GM13976 (cell line): ENCODE measurements at regions not wholly inside any gene's neighbourhood (a gene's known extent, or its start where the extent isn't known, plus 50 kb on each side); places are given as distances from the start of the nearest gene placed in this dataset.

ENCODE experiments used
- DNase-seq: peaks from one replicate; pipeline ENCODE4 v3.0.0; 2012; ENCODE audit warnings: low spot score
- in situ Hi-C: fragments of 300-500 bp; cut with MboI; formaldehyde crosslinking; loops from one replicate; pipeline ENCODE4 v1.12.0; 2022; ENCODE audit warnings: low sequenced_read_pairs, mixed read lengths, inconsistent platforms; ENCODE audit not compliant: unreplicated experiment
- TF ChIP-seq, protein P1 (sequence below): IDR thresholded peaks from 2 replicates; pipeline ENCODE4 v1.5.1; 2012; ENCODE audit warnings: borderline replicate concordance, mild to moderate bottlenecking; ENCODE audit not compliant: insufficient read depth; ENCODE audit errors: extremely low read depth, missing control alignments, control extremely low read depth

DNA sequence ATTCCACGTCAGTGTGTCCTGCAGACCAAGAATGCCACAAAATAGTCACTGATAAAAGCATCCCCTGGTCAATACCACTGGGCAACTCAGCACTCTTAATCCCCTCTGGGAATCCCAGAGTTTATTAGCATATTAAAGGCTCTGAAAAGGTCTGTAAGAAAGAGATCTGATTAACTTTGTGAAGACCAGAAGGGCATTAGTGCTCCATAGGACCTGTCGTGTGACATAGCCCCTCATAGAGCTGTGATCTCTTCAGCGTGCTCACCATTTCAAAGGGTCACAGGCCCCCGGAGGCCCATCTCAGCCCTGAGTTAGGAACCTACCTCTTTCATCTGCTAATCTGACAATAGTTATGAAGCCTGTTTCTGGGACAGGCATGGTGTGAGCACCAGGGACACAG lies 299.2 kb downstream of the MN1 start:
- in situ Hi-C loops, result no loop called here
- TF ChIP-seq, protein P1, sequence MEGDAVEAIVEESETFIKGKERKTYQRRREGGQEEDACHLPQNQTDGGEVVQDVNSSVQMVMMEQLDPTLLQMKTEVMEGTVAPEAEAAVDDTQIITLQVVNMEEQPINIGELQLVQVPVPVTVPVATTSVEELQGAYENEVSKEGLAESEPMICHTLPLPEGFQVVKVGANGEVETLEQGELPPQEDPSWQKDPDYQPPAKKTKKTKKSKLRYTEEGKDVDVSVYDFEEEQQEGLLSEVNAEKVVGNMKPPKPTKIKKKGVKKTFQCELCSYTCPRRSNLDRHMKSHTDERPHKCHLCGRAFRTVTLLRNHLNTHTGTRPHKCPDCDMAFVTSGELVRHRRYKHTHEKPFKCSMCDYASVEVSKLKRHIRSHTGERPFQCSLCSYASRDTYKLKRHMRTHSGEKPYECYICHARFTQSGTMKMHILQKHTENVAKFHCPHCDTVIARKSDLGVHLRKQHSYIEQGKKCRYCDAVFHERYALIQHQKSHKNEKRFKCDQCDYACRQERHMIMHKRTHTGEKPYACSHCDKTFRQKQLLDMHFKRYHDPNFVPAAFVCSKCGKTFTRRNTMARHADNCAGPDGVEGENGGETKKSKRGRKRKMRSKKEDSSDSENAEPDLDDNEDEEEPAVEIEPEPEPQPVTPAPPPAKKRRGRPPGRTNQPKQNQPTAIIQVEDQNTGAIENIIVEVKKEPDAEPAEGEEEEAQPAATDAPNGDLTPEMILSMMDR, result no peak
- DNase-seq, result no peak

DNA sequence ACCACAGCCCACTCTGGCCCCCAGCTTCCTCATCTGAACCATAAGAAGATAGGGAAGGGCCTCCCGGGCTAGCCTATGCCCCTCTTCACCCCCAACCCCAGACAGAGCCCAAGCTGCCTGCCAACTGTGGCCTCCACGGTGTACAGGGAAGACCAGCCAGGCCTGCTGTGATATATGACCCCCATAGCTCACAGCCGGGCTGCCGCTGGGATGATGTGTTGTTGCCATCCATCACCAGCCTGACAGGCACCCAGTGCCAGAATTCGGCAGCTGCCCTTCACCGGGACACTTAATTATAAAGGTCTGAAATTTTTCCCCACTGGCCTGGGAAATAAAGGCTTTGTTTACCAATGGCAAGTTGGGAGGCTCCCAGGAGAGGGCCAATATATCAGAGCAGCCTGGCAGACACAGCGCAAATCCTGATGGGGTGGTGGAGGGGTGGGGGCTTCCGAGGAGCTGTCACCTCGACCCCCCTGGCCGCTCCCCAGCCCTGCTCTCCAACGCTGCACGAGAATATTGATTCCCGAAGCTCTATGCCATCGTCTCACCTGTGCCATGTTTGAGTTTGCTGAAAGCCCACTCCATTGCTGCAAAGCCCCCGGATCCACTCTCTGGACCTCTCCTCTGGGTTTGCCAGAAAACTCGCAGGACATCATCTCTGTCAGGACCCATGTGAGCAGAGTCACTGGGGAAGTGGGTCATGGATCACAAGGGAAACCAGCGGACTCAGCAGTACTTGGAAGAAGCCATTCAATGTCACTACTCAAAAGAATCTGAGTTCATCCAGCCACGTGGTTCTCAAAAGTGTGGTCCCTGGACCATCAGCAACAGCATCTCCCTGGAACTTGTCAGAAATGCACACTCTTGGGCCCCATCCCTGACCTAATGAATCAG lies 296.9 kb downstream of the MN1 start:
- TF ChIP-seq, protein P1, result no peak
- in situ Hi-C loops, result no loop called here
- no peak for DNase-seq

DNA sequence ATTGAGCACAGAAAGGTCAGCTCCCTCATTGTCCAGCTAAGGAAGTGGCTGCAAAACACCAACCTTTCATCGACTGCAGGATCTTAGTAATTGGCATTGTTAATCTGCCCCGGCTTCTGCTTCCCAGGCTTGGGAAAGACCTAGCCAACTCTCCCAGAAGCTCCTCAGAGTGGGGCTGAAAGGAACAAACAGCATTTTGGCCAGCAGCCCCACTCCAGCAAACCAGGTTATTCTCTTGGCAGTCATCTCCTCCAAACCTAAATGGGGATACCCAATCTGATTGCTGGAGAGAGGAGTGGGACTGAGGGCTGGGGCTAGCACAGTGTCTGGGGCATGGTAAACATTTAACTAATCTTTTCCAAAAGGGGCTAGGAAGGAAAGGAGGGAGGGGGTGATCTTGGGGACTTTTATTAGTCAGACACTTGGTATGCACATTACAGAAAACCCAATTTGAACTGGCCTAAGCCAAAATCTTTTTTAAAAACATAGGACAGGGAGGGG lies 294.4 kb downstream of the MN1 start:
- in situ Hi-C loops, result no loop called here
- no peak for DNase-seq
- TF ChIP-seq, protein P1, result no peak

DNA sequence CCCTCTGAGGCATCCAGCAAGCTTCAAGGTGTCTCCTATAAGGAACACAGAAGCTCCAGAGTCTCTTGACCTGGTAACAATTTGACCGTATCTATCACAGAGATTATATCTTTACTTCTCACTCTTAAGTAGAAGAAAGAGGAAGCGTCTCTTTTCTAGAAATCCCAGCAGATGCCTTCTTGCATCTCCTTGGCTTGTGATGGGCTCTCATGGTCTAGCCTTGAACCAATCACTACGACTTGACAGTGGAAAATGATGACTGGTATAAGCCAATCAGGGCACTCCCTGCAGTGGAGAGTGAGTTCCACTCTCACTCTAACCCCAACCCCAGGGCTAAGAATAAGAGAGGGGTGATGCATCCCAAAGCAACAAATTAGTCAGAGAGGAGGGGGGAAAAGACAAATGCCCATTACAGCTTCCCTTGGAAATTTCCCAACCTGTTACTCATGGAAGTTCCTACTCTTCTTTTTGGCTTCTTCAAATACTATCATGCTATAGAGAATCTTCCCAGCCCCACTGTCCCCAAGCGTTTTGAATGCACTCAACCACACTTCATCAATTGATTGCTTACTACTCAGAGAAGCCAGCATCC lies 293.5 kb downstream of the MN1 start:
- no peak for DNase-seq
- in situ Hi-C loops, result no loop called here
- TF ChIP-seq, protein P1, result no peak

DNA sequence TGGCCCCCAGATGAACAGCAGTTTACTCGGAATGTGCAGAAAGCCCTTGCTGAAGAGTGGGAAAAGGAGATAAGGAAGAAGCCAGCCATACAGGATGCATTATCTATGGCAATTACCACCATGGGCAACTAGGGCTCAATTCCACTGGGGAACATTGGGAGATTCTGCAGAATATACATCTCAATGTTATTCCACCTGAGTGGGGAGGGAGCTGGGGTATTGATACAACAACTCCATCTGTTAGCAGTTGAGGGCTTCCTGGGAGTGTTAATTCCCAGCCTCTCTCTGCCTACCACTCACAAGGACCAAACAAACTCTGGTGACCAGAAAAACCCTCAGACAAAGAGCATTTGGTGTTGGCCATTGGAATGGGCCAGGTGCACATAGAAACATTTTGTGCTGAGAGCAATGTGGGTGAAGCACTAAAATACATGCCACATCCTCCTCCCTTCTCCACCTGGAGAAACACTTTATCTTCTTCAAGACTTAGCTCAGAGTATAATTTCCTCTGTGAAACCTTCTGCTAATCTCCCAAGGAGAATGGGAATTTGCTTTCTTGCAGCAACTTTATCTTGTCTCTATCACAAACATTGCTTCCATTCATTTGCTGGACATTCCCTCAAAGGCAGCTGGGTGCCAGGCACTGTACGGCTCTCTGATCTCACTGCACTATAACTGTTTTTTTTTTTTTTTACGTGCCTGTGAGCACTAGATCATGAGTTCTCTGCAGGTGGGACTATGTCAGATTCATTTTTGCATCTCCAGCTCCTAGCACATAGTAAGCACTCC lies 292.2 kb downstream of the MN1 start:
- DNase-seq, result no peak
- TF ChIP-seq, protein P1, result no peak
- in situ Hi-C loops, result no loop called here

DNA sequence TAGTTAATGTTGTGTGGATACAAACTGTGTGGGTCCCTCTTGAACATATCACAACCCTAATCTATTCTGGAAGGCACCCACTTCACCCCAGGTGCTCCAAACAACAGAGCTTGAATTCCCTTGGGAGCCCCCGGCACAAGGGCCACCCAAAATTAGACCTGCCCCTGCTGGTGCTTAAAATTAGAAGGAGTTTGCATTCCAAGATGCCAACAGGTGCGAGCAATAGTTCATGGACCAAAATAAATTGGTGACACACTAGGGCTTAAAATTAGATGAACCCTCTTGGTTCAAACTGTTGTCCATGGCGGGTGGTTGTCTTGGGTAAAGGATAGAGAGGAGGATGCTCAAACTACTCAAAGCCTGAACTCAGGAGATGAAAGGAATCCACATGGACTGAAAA lies 291.5 kb downstream of the MN1 start:
- TF ChIP-seq, protein P1, result no peak
- DNase-seq, result no peak
- in situ Hi-C loops, result no loop called here
